Psoas muscle (tissue), 7 donors: ENCODE measurements at regions not wholly inside any gene's neighbourhood (a gene's known extent, or its start where the extent isn't known, plus 50 kb on each side); places are given as distances from the start of the nearest gene placed in this dataset.

Experiments
- ATAC-seq, 4 donors: fragments of 200-7000 bp; cut with Tn5 transposase; one replicate each; pipeline ENCODE4 v1.9.1; 2020; ENCODE audit warnings: moderate library complexity in 3 of 4, mild to moderate bottlenecking in 2 of 4
- DNase-seq, 2 donors: peaks; one replicate each; pipeline ENCODE4 v3.0.0-alpha.2; 2020
- H3K27ac ChIP-seq: fragments of 200-600 bp; one replicate; pipeline ENCODE4 v1.8.0; 2022
- H3K27me3 ChIP-seq, 3 donors: fragments of 200-600 bp in 1 of 3; one replicate each; pipeline versions ENCODE4 v1.6.1 to v1.8.0; 2013 to 2022; ENCODE audit warnings: low read length in 2 of 3, mild to moderate bottlenecking in 2 of 3, moderate library complexity in 1 of 3; ENCODE audit not compliant: insufficient read depth in 3 of 3
- H3K36me3 ChIP-seq, 2 donors: fragments of 200-600 bp in 1 of 2; one replicate each; pipeline versions ENCODE4 v1.6.1 to v1.8.0; 2013 to 2022; ENCODE audit warnings: low read depth in 1 of 2, mild to moderate bottlenecking in 1 of 2, moderate library complexity in 1 of 2; ENCODE audit not compliant: insufficient read depth in 1 of 2
- H3K4me1 ChIP-seq: fragments of 200-600 bp; one replicate; pipeline ENCODE4 v1.8.0; 2022
- H3K4me3 ChIP-seq: fragments of 200-600 bp; one replicate; pipeline ENCODE4 v1.8.0; 2022; ENCODE audit warnings: mild to moderate bottlenecking
- H3K9me3 ChIP-seq: fragments of 200-600 bp; one replicate; pipeline ENCODE4 v1.8.0; 2022
- WGBS, 3 donors: extraction: QIAGEN DNeasy Blood & Tissue Kit; methylation state at CpG; one replicate each; pipeline versions ENCODE4 v1.1.6 to v1.1.7; 2013; 5-methylcytosine and 5-hydroxymethylcytosine counted together
- intact Hi-C, 2 donors: fragments of 100-400 bp; cut with DNase I; formaldehyde crosslinking; loops; one replicate each; pipeline versions ENCODE4 v1.11.0 to v1.14.2; 2022
- TF ChIP-seq, protein P1 (sequence below): fragments of 200-600 bp; IDR thresholded peaks from one replicate; pipeline ENCODE4 v1.8.0; 2022; ENCODE audit warnings: antibody characterized with exemption
- donor health status: healthy with polysubstance abuse.
- donor health status: DM: no; HTN: no; CAD: no; lungs with moderate emphysema.
- donor health status: Bipolar disorder and iron deficiency.
- donor health status: healthy.
- donor health status: DM: yes; HTN: yes; CAD: no.
- donor health status: DM: no; HTN: no; CAD: no.
- donor health status: DM: yes; HTN: yes; CAD: no.

DNA sequence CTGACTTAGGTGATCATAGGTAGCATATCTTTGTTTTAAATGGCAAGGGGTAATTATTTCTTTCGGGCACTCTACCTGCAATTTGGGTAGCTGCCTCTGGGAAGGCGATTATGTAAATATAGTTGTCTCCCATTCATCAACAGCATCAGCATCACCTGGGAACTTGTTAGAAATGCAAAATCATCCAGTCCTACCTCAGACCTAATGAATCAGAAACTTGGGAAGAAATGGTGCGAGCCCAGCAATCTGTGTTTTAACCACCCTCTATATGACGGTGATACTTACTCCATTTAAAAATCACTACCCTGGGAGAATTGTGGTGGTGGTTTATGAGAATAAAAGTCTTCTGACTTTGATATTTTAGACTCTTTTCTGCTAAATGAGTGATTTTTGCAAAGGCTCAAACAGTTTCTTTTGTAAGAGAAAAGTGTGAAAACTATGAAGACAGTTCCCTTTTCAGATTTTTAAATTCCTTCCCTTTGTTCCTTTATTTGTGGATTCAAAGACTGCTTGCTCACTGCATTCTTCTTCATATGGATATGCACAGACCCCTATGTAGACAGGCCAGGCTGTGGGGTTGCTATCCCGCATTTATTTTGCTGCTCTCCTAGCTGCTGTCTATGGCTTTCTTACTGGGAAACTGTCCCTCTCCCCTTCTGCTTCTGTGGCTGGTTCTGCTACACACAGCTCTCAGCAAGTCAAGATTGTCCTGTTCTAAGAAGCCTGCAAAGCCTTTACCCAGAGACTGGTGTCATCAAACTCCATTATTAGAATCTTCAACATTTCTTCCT, 365.3 kb downstream of the RNF144B start:
- WGBS, 3 donors = 51 to 57% (median 55%) methylated on average over 5 of the region's 5 CpGs
- Histone ChIP-seq H3K27ac (no peak overlapping the region), H3K4me1 (no peaks in the 10 kb centered on the region), H3K27me3 (peaks cover 0 to 1% (median 0%) of the 10 kb centered on the region in 3 donors), H3K36me3 (no peaks in the 10 kb centered on the region), H3K4me3 (no peak overlapping the region), H3K9me3 (no peaks in the 10 kb centered on the region)
- TF ChIP-seq, protein P1, sequence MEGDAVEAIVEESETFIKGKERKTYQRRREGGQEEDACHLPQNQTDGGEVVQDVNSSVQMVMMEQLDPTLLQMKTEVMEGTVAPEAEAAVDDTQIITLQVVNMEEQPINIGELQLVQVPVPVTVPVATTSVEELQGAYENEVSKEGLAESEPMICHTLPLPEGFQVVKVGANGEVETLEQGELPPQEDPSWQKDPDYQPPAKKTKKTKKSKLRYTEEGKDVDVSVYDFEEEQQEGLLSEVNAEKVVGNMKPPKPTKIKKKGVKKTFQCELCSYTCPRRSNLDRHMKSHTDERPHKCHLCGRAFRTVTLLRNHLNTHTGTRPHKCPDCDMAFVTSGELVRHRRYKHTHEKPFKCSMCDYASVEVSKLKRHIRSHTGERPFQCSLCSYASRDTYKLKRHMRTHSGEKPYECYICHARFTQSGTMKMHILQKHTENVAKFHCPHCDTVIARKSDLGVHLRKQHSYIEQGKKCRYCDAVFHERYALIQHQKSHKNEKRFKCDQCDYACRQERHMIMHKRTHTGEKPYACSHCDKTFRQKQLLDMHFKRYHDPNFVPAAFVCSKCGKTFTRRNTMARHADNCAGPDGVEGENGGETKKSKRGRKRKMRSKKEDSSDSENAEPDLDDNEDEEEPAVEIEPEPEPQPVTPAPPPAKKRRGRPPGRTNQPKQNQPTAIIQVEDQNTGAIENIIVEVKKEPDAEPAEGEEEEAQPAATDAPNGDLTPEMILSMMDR = no peak
- DNase-seq (no peak), ATAC-seq (no peak)
- intact Hi-C loops = no loop called here

DNA sequence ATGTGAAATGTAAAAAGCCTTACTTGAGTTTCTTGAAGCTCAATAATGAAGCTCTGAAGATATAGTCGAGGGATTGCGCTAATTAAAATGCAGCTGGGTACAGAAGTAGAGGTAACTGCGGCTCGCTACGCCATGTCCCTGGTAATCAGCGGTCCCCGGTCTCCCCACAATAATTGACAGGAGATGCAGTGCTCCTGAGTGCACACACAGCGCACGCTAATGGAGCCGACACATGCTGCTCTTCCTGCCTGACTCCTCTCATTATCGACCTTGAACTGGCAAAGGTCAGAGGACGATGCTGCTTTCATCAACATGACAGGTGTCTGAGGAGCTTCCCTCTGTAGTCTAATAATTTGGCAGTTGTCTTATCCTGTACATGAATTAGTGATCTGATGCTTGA, 365.9 kb downstream of the RNF144B start:
- no peaks in the 10 kb centered on the region for H3K9me3 ChIP-seq
- no peaks in the 10 kb centered on the region for H3K4me1 ChIP-seq
- no peak overlapping the region for H3K4me3 ChIP-seq
- WGBS, 3 donors = 78 to 85% (median 83%) methylated on average over 12 of the region's 12 CpGs
- ATAC-seq = no peak
- no peak for DNase-seq
- H3K27me3 ChIP-seq = peaks cover 0 to 1% (median 0%) of the 10 kb centered on the region in 3 donors
- TF ChIP-seq, protein P1 = no peak
- no peak overlapping the region for H3K27ac ChIP-seq
- H3K36me3 ChIP-seq = no peaks in the 10 kb centered on the region
- intact Hi-C loops = no loop called here

DNA sequence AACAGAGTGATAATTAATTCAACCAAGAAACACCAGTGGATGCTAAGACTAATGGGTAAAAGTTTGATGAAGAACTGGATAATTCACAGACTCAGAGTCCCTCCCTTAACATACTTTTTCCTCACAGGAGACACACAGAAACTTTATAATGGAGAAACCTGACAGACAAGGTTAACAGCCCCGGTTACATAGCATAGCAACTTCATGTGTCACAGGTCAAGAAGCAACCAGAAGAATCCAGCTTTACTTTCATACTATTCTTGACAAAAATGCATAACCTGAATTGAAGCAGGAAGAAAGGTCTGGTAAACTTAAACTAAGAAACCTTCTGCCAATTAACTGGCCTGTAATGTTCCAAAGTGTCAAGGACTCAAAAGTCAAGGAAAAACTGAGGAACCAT, 375.9 kb downstream of the RNF144B start:
- Histone ChIP-seq H3K27me3 (no peaks in the 10 kb centered on the region), H3K9me3 (no peaks in the 10 kb centered on the region), H3K27ac (no peak overlapping the region), H3K4me3 (no peak overlapping the region), H3K4me1 (no peaks in the 10 kb centered on the region), H3K36me3 (no peaks in the 10 kb centered on the region)
- TF ChIP-seq, protein P1 = no peak
- intact Hi-C loops = no loop called here
- DNase-seq (no peak), ATAC-seq (no peak)
- 76 to 93% (median 77%) methylated on average over 1 of the region's 1 CpG for WGBS, 3 donors

DNA sequence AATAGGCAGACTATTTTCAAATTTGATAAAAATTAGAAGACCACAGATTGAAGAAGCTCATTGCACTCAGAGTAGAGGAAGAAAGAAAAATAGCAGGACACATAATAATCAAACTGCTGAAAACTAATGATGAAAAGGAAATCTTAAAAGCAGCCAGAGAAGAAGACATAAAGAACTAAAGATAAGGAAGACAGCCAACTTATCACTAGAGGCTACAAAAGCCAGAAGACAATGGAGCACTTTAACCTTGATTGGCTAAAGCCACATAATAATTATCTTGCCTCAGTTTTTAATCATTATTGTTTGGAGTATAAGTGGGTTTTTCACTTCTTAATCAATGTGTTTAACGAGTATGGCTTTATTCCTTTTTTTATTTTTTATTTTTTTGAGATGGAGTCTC, 397.6 kb downstream of the RNF144B start:
- H3K4me1 ChIP-seq = no peaks in the 10 kb centered on the region
- no peaks in the 10 kb centered on the region for H3K36me3 ChIP-seq
- DNase-seq = no peak
- intact Hi-C loops = no loop called here
- 72 to 74% (median 74%) methylated on average over 1 of the region's 1 CpG for WGBS, 3 donors
- no peak for ATAC-seq
- no peak overlapping the region for H3K4me3 ChIP-seq
- TF ChIP-seq, protein P1 = no peak
- H3K27me3 ChIP-seq = no peaks in the 10 kb centered on the region
- no peaks in the 10 kb centered on the region for H3K9me3 ChIP-seq
- no peak overlapping the region for H3K27ac ChIP-seq
